GM12891 (cell line): ENCODE measurements at regions not wholly inside any gene's neighbourhood (a gene's known extent, or its start where the extent isn't known, plus 50 kb on each side); places are given as distances from the start of the nearest gene placed in this dataset.

Source experiments
- DNase-seq: peaks from one replicate; pipeline ENCODE4 v3.0.0; 2011; ENCODE audit warnings: low spot score; ENCODE audit not compliant: insufficient read length
- FAIRE-seq: peaks from 2 replicates; lab custom pipeline; 2011; peaks lifted over from hg19 to GRCh38; lab: Jason Lieb, UNC
- PAX5 ChIP-seq: IDR thresholded peaks from 2 replicates; pipeline ENCODE4 v1.6.1; 2011; ENCODE audit warnings: low read length, moderate library complexity, mild to moderate bottlenecking; ENCODE audit not compliant: insufficient read depth, severe bottlenecking
- POLR2A ChIP-seq: IDR thresholded peaks from 2 replicates; pipeline ENCODE4 v1.6.1; 2011; ENCODE audit warnings: low read depth, low read length, control low read depth
- POLR2AphosphoS5 ChIP-seq: IDR thresholded peaks from 2 replicates; pipeline ENCODE4 v1.6.1; 2011; ENCODE audit warnings: low read depth, low read length, control low read depth
- POU2F2 ChIP-seq: IDR thresholded peaks from 2 replicates; pipeline ENCODE4 v1.6.1; 2011; ENCODE audit warnings: low read depth, mild to moderate bottlenecking, control low read depth, low read length, moderate library complexity
- SPI1 ChIP-seq: IDR thresholded peaks from 2 replicates; pipeline ENCODE4 v1.6.1; 2011; ENCODE audit warnings: low read depth, low read length, control low read depth
- TAF1 ChIP-seq: IDR thresholded peaks from 2 replicates; pipeline ENCODE4 v1.6.1; 2011; ENCODE audit warnings: low read depth, low read length, control low read depth

DNA sequence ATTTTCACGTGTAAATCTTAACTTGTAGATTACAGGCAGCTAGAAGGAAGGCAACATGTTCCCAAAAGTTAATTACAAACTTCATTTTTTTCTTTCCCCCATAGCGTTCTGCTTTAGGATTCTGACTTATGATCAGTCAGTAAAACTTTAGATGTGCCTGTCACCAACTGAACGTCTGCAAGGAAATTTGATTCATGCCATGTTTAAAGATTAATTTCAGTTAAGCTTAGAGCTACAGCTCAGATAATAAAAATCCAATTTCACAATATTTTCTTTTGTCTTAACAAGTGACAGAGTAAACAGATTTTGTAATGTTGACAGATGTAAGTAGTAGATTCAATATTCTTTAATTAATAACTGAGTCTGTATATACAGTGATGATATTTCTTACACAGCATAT lies 253.1 kb downstream of the NFKBIZ start:
- FAIRE-seq = no peak
- no peak for DNase-seq
- TF ChIP-seq POLR2A = no peak
- no peak for TF ChIP-seq POLR2AphosphoS5
- TF ChIP-seq TAF1 = no peak
- TF ChIP-seq PAX5 = no peak
- TF ChIP-seq POU2F2 = no peak
- no peak for TF ChIP-seq SPI1

DNA sequence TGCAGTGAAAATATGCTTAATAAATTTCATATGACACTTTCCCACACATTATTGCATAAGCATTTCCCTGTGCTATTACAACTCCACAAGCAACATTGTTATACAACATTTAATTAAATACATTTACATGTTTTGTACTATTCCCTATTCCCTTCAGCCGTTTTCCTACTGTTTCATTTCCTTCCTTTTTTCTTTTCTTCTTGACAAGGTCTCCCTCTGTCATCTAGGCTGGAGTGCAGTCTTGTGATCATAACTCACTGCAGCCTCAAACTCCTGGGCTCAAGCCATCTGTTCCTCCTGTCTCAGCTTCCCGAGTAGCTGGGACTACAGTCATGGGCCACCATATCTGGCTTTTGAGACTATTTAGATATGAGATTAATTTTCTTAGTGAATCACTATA lies 254.7 kb downstream of the NFKBIZ start:
- FAIRE-seq = no peak

DNA sequence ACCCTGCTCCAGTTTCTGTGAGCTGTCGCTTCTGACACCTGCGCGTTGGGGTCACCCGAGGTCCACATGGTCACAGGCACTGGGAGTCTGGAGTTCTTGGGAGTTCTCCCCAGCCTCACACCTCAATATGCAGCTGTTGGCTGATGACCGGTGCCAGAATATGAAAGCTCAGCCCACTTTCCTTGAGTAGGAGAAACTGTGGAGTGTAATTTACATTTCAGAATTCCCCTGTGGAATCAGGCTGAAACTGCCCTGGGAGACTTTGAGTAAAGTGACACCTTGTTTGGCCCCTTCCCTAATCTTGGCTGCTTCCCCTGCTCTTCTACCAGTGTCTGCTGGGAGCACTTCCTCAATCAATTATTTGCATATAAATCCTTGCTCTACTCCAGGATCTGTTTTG lies 255.9 kb downstream of the NFKBIZ start:
- TF ChIP-seq SPI1 (peak; percentile 27; the same call in 1 of the 2 replicates), TAF1 (no peak)
- FAIRE-seq = no peak
- DNase-seq = no peak

More for the DNA sequence above, 254.7 kb downstream of the NFKBIZ start:
- TF ChIP-seq SPI1 = no peak
- no peak for TF ChIP-seq TAF1
- TF ChIP-seq PAX5 = no peak
- TF ChIP-seq POU2F2 = no peak
- TF ChIP-seq POLR2AphosphoS5 = no peak
- TF ChIP-seq POLR2A = no peak
- no peak for DNase-seq

DNA sequence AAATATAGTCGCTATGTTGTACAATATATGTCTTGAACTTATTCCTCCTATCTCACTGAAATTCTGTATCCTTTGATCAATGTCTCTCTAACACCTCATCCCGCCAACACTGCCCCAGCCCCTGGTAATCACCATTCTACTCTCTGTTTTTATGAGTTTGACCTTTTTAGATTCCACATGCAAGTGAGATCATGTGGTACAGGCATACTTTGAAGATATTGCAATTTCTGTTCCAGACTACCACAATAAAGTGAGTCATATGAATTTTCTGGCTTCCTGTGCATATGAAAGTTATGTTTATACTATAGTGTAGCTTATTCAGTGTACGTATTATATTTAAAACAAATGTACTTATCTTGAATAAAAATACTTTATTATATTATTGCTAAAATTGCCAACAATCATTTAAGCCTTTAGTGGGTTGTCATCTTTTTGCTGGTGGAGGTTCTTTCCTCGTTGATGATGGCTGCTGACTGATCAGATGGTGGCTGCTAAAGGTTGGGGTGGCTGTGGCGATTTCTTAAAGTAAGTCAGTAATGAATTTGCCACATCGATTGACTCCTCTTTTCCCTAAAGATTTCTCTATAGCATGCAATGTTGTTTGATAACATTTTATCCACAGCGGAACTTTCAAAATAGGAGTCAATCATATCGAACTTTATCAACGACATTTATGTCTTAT lies 257.2 kb downstream of the NFKBIZ start:
- FAIRE-seq (no peak), DNase-seq (no peak)
- no peak for TF ChIP-seq POLR2A
- no peak for TF ChIP-seq SPI1
- TF ChIP-seq POLR2AphosphoS5 = no peak
- TF ChIP-seq POU2F2 = no peak
- no peak for TF ChIP-seq PAX5
- no peak for TF ChIP-seq TAF1

- DNase-seq (no peak), FAIRE-seq (no peak)
- TF ChIP-seq POLR2AphosphoS5 = no peak
- no peak for TF ChIP-seq PAX5
- no peak for TF ChIP-seq POLR2A
- no peak for TF ChIP-seq POU2F2
- TF ChIP-seq TAF1 = no peak
- TF ChIP-seq SPI1 = no peak
Measured at GRCh38 chr3:102112704-102113230, 263.5 kb downstream of the NFKBIZ start.

DNA sequence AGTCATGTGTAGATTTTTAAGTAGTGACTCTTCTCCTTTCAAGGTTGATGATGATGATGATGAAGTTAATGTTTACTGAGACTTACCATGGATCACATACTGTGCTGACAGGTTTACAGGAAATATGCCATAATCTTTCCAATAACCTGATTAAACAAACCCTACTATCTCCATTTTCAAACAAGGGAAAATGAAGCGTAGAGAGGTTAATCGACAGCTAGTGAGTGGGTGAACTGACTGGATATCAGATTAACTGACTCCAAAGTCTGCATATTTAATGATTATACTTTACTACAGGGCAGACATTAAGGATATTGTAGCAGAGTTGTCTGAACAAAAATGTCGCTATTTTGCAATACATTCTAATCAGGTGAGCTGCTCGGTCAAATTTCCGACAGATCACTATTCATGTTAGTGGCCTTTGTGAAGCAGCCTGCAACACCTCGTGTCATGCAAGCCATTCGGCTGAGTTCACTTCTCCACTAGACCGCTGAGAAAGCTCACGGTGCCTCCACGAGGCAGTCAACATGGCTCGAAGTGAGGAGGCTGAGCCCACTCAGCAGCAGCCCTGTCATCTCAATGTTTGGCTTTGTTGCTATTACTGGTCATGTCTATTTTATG lies 264.2 kb downstream of the NFKBIZ start:
- DNase-seq (no peak), FAIRE-seq (peak; percentile 35)
- no peak for TF ChIP-seq POLR2AphosphoS5
- TF ChIP-seq POLR2A = no peak
- TF ChIP-seq TAF1 = no peak
- no peak for TF ChIP-seq SPI1
- no peak for TF ChIP-seq PAX5
- no peak for TF ChIP-seq POU2F2

GRCh38 chr3:102114264-102114979 lies 265.1 kb downstream of the NFKBIZ start:
- FAIRE-seq = no peak
- TF ChIP-seq POLR2AphosphoS5 = no peak
- TF ChIP-seq TAF1 = no peak
- TF ChIP-seq PAX5 = no peak
- TF ChIP-seq SPI1 = no peak
- no peak for TF ChIP-seq POLR2A
- no peak for TF ChIP-seq POU2F2
- DNase-seq = no peak

DNA sequence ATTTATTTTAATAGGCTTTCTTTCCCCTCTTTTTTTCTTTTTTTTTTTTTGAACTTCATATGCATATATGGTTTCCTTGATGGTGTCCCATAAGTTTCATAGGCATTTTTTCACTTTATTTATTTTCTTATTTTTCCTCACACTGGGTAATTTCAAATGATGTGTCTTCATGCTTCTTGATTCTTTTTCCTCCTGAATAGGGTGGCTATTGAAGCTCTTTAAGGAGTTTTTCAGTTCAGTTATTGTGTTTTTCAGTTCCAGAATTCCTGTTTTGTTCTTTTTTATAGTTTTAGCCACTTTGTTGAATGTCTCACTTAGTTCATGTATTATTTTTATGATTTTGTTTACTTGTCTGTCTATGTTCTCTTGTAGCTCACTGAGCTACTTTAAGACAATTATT lies 273.2 kb downstream of the NFKBIZ start:
- no peak for DNase-seq
- no peak for FAIRE-seq
- no peak for TF ChIP-seq POU2F2
- no peak for TF ChIP-seq POLR2AphosphoS5
- TF ChIP-seq TAF1 = no peak
- TF ChIP-seq SPI1 = no peak

DNA sequence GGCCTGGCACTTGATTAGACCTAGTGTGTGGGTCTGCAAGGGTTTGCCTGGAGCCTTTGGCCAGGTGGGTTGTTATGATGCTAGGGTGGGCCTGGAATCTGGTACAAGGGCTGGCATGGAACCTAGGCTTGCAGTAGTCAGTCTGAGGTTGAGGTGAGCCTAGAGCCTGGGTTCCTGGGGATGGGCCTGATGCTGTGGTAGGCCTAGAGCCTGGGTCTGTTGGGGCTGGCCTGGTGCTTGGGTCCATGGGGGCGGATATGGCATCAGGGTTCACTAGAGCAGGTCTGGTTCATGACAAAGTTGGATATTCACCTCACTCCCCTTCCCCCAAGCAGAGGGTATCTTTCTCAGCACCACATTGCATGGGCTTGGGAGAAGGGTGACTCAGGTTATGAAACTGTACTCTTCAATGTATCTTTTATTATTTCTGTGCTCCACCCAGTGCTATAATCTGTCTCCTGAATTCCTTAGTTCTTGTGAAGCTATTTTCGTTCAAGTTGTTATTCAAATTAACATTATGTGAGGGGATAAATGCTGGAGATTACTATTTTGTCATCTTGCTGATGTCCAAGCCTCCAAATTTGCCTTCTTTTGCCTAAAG lies 274.4 kb downstream of the NFKBIZ start:
- TF ChIP-seq SPI1 (no peak), POU2F2 (no peak), TAF1 (no peak), POLR2AphosphoS5 (no peak), PAX5 (no peak), POLR2A (no peak)
- FAIRE-seq (no peak), DNase-seq (no peak)
